ENCODE measurements at regions not wholly inside any gene's neighbourhood (a gene's known extent, or its start where the extent isn't known, plus 50 kb on each side); places are given as distances from the start of the nearest gene placed in this dataset.
A peak's percentile ranks its signal among the peaks of the same experiment; 100 is the strongest.

DNA sequence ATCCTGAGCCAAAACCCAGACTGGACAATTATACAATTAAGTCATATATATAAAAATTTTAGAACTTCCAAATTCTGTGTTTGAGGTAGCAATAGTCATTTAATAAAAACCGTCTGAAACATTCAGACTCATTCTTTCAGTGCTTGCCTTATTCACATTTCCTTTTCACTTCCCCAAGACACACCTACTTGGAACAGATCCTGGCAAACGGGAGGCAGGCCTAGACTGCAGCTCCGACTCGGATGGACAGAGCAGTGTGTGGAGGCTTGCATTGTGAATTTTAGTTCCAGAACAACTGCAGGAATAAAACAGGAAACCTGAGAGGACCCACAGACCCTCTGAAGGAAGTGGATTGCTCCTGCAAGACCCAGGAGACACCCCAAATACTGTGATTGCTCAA lies 341.4 kb downstream of the CNTN3 start:
- no peaks in the 10 kb centered on the region for H3K36me3 ChIP-seq (ENCODE audit: low read depth)
- H3K27ac ChIP-seq (ENCODE audit: poor library complexity, severe bottlenecking) = no peak overlapping the region
- ATAC-seq (ENCODE audit: low read depth) (no peak), DNase-seq (ENCODE audit: low spot score) (no peak)
- H3K4me3 ChIP-seq (ENCODE audit: severe bottlenecking) = no peak overlapping the region
- TF ChIP-seq, protein P1, sequence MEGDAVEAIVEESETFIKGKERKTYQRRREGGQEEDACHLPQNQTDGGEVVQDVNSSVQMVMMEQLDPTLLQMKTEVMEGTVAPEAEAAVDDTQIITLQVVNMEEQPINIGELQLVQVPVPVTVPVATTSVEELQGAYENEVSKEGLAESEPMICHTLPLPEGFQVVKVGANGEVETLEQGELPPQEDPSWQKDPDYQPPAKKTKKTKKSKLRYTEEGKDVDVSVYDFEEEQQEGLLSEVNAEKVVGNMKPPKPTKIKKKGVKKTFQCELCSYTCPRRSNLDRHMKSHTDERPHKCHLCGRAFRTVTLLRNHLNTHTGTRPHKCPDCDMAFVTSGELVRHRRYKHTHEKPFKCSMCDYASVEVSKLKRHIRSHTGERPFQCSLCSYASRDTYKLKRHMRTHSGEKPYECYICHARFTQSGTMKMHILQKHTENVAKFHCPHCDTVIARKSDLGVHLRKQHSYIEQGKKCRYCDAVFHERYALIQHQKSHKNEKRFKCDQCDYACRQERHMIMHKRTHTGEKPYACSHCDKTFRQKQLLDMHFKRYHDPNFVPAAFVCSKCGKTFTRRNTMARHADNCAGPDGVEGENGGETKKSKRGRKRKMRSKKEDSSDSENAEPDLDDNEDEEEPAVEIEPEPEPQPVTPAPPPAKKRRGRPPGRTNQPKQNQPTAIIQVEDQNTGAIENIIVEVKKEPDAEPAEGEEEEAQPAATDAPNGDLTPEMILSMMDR (IDR thresholded peaks at IDR 0.05; ENCODE audit: poor library complexity, severe bottlenecking) = no peak
- H3K9me3 ChIP-seq (ENCODE audit: severe bottlenecking) = no peaks in the 10 kb centered on the region
- H3K27me3 ChIP-seq (ENCODE audit: insufficient read depth, poor library complexity, severe bottlenecking) = no peaks in the 10 kb centered on the region
- no peaks in the 10 kb centered on the region for H3K4me1 ChIP-seq (ENCODE audit: insufficient read depth, poor library complexity, severe bottlenecking)

DNA sequence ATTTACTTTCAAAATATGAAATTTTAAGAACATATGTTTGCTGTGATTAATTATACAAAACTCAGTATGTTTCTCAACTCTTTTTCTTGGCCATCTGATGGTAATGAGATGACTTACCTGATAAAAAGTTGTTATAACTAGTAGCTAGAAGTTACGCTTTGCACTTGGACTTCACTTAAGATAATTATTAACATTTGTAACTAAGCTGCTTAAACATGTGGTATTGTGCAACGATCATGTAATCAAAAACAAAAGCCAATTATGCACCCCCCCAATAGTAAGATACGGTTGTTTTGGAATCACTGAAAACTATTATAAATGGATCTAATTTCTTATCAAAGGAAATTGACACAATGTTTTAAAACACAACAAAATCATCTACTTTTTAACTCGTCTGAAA lies 342.9 kb downstream of the CNTN3 start:
- Histone ChIP-seq H3K36me3 (ENCODE audit: low read depth) (no peaks in the 10 kb centered on the region), H3K27ac (ENCODE audit: poor library complexity, severe bottlenecking) (no peak overlapping the region), H3K9me3 (ENCODE audit: severe bottlenecking) (no peaks in the 10 kb centered on the region), H3K4me3 (ENCODE audit: severe bottlenecking) (no peak overlapping the region), H3K4me1 (ENCODE audit: insufficient read depth, poor library complexity, severe bottlenecking) (no peaks in the 10 kb centered on the region), H3K27me3 (ENCODE audit: insufficient read depth, poor library complexity, severe bottlenecking) (no peaks in the 10 kb centered on the region)
- TF ChIP-seq, protein P1 (IDR thresholded peaks at IDR 0.05; ENCODE audit: poor library complexity, severe bottlenecking) = no peak
- ATAC-seq (ENCODE audit: low read depth) (no peak), DNase-seq (ENCODE audit: low spot score) (no peak)

DNA sequence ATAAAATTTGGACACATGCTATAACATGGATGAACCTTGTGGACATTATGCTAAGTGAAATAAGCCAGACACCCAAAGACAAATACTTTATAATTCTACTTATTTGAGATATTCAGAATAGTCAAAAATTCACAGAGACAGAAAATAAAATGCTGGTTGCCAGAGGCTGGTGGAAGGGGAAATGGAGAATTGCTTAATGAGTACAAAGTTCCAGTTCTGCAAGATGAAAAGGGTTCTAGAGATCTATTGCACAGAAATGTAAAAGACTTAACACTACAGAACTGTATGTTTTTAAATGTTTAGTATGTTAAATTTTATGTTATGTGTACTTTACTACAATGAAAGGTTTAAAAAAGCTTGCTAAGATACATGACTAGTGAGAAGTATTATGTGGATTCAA lies 344.8 kb downstream of the CNTN3 start:
- H3K4me1 ChIP-seq (ENCODE audit: insufficient read depth, poor library complexity, severe bottlenecking) = no peaks in the 10 kb centered on the region
- H3K9me3 ChIP-seq (ENCODE audit: severe bottlenecking) = no peaks in the 10 kb centered on the region
- no peak for ATAC-seq (ENCODE audit: low read depth)
- DNase-seq (ENCODE audit: low spot score) = no peak
- TF ChIP-seq, protein P1 (IDR thresholded peaks at IDR 0.05; ENCODE audit: poor library complexity, severe bottlenecking) = no peak
- no peaks in the 10 kb centered on the region for H3K36me3 ChIP-seq (ENCODE audit: low read depth)
- no peak overlapping the region for H3K27ac ChIP-seq (ENCODE audit: poor library complexity, severe bottlenecking)
- H3K27me3 ChIP-seq (ENCODE audit: insufficient read depth, poor library complexity, severe bottlenecking) = no peaks in the 10 kb centered on the region
- no peak overlapping the region for H3K4me3 ChIP-seq (ENCODE audit: severe bottlenecking)

DNA sequence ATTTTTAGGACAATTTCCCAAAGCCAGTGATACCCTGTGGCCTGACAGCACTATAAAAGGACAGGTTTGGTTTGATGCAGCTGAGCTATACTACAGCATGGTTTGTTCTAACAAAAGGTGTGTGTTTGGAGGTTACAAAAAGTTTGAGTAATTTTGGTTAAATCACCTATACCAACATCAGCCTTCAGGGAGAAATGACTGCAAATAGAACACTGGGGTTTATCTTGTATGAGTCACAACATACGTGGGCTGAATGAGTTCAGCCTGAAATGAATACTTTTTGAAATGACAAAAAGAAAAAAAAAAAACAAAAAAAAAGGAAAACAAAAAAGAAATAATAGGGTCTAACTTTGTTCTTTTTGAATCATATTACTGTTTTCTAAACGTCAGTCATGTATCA lies 345.7 kb downstream of the CNTN3 start:
- H3K4me3 ChIP-seq (ENCODE audit: severe bottlenecking) = no peak overlapping the region
- DNase-seq (ENCODE audit: low spot score) (no peak), ATAC-seq (ENCODE audit: low read depth) (no peak)
- no peak overlapping the region for H3K27ac ChIP-seq (ENCODE audit: poor library complexity, severe bottlenecking)
- H3K36me3 ChIP-seq (ENCODE audit: low read depth) = no peaks in the 10 kb centered on the region
- no peaks in the 10 kb centered on the region for H3K9me3 ChIP-seq (ENCODE audit: severe bottlenecking)
- TF ChIP-seq, protein P1 (IDR thresholded peaks at IDR 0.05; ENCODE audit: poor library complexity, severe bottlenecking) = no peak
- no peaks in the 10 kb centered on the region for H3K4me1 ChIP-seq (ENCODE audit: insufficient read depth, poor library complexity, severe bottlenecking)
- H3K27me3 ChIP-seq (ENCODE audit: insufficient read depth, poor library complexity, severe bottlenecking) = no peaks in the 10 kb centered on the region

DNA sequence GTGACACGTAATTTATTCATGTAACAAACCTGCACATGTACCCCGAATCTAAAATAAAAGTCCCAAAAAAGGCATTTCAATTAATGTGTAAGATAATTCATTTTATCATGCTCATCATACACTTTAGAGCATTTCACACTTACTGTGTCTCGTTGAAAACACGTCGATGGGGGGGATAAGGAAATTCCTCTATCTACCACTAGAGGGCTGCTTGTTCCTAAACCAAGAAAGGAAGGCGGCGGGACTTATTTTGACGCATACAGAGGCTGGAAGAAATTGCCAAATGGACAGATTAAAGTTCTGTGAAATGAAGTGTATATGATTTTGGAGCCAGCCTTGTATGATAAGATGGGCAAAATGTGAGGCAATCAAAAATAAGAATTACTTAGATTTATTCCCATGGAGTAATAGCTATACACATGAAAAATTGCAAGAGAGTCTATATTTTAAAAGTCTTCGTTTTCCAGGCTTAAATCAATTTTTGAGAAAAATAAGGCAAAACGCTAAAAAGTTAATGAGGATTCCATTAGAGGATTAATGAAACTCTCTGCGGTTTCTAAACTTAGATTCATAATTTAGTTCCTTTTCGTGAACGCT lies 346.8 kb downstream of the CNTN3 start:
- H3K27me3 ChIP-seq (ENCODE audit: insufficient read depth, poor library complexity, severe bottlenecking) = no peaks in the 10 kb centered on the region
- ATAC-seq (ENCODE audit: low read depth) (0 out of 3 replicates have a peak, but pooled peaks have one; percentile 50), DNase-seq (ENCODE audit: low spot score) (no peak)
- H3K4me1 ChIP-seq (ENCODE audit: insufficient read depth, poor library complexity, severe bottlenecking) = no peaks in the 10 kb centered on the region
- H3K27ac ChIP-seq (ENCODE audit: poor library complexity, severe bottlenecking) = no peak overlapping the region
- H3K36me3 ChIP-seq (ENCODE audit: low read depth) = no peaks in the 10 kb centered on the region
- H3K9me3 ChIP-seq (ENCODE audit: severe bottlenecking) = no peaks in the 10 kb centered on the region
- no peak overlapping the region for H3K4me3 ChIP-seq (ENCODE audit: severe bottlenecking)
- TF ChIP-seq, protein P1 (IDR thresholded peaks at IDR 0.05; ENCODE audit: poor library complexity, severe bottlenecking) = peak; percentile 91

Measured in RWPE2 (cell line).